ENCODE measurements at regions not wholly inside any gene's neighbourhood (a gene's known extent, or its start where the extent isn't known, plus 50 kb on each side); places are given as distances from the start of the nearest gene placed in this dataset.

GRCh38 chr20:57800791-57801430, 91.1 kb upstream of the PMEPA1 start:
- no peak for DNase-seq

- DNase-seq = no peak
These were observed 87.6 kb upstream of the PMEPA1 start for GRCh38 chr20:57797401-57797800.

- DNase-seq = no peak
These were observed 86.3 kb upstream of the PMEPA1 start for GRCh38 chr20:57795977-57796560.

GRCh38 chr20:57795342-57795697, 85.5 kb upstream of the PMEPA1 start:
- no peak for DNase-seq

- no peak for DNase-seq
These were observed 85.0 kb upstream of the PMEPA1 start for GRCh38 chr20:57794600-57795341.

GRCh38 chr20:57794036-57794435, 84.2 kb upstream of the PMEPA1 start:
- no peak for DNase-seq

DNA sequence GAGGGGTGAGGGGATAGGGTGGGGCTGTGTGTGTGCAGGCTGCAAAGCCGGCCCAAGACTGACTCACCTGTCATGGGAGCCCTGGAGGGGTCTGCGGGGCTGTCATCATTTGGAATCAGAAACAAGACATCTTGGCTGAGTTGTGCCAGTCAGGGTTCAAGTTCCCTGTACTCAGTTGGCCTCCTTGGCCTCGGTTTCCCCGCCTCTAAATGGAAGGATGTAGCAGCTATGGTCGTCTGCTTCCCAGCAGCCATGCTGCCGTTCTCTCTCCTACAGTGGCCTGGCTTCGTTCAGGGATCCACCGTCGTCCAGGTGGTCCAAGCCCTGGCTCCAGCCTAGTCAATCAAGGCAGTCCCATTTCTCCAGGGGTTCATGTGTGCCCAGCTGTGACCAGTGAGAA, 83.6 kb upstream of the PMEPA1 start:
- DNase-seq = no peak

DNA sequence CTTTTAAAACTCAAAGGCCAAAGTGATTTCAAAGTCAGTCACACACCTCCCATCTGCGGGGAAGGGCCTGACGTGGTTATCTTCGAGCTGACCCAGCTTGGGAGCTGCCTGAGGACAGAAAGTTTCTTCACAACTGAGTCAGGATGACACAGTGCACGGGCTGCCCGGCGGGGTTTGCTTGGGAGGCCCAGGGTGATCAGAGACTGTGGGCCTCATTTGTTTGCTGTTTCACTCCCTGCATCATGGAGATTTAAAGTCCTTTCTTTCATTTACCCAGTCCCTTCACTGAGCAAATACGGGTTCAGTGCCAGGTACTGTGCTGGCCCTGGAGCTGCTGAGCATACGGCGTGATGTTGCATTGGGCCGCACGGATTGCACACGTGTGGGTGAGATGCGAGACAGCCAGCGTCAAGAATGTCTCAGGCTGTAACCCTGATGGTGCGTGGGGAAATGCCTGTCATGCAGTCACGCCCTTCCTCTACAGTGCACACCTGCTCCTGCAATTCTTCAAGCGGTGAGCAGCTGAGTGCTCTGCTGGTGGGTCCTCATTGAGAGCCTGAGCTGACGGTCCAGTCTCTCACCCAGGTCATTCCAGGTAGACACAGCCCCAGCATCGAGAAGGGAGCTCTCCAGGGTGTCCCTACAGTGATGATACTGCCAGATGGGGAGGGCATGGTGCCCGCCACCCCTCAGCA, 82.7 kb upstream of the PMEPA1 start:
- DNase-seq = no peak

- DNase-seq = no peak
These were observed 82.2 kb upstream of the PMEPA1 start for GRCh38 chr20:57791966-57792365.

- DNase-seq = no peak
These were observed 81.6 kb upstream of the PMEPA1 start for GRCh38 chr20:57791178-57791962.

GRCh38 chr20:57790176-57790575, 80.4 kb upstream of the PMEPA1 start:
- DNase-seq = no peak

DNA sequence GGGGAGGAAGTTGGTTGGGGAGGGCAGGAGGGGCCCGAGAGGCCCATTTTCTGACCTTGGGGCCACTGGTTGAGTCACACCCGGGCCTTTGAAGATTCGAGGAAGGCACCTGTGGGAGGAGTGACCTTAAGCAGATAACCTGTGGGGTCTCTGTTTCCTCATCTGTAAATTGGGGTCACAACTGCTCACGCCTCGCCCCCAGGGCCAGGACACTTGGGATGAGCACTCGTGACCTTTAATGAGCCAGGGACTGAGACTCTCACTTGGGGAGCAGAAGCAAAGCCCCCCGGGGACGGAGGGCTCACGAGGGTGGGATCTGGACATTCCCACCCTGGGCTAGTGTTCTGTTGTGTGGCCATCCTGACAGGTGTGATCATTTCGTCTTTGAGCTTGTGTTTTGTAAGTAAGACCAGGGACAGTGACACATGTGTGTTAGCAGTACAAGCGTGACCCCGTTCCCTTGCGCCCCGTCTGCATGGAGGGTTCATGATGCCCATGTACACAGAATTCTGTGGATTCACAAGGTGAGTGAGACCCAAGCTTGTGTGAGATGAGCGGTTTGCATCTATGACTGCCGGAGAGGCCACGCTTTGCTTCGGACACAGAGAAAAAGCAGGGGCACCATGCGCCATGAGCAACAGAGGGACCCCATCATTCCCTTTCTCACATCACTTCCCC, 79.3 kb upstream of the PMEPA1 start:
- DNase-seq = no peak

- DNase-seq = no peak
These were observed 78.4 kb upstream of the PMEPA1 start for GRCh38 chr20:57787990-57788781.

- DNase-seq = no peak
These were observed 77.6 kb upstream of the PMEPA1 start for GRCh38 chr20:57787151-57787989.

DNA sequence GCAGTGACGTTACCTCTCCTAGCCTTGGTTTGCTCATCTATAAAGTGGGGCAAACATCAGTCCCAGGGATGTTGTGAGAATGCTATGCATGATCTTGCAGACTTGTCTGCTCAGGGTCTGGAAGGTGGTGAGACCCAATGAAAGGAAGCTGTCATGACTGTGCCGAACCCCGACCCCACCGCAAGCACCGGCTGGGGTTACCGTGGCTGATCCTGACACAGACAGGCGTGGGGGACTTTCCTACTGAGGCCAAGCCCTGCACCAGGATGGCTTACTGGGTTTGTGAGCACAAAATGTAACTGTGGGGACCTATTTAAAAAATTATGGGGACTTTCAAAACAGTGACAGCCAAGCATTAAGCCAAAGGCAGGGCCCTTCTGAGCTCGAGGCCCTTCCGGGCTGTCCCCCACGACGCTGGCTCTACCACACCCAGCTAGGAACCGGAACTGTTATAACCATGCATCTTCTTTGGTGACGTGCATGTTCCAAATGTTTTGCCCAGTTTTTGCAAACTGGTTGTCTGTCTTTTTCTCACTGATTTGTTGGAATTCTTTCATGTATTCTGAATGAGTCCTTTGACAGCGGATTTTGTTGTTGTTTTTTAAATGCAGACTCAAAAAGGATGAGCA, 76.6 kb upstream of the PMEPA1 start:
- no peak for DNase-seq

- DNase-seq = no peak
These were observed 75.9 kb upstream of the PMEPA1 start for GRCh38 chr20:57785720-57786119.

DNA sequence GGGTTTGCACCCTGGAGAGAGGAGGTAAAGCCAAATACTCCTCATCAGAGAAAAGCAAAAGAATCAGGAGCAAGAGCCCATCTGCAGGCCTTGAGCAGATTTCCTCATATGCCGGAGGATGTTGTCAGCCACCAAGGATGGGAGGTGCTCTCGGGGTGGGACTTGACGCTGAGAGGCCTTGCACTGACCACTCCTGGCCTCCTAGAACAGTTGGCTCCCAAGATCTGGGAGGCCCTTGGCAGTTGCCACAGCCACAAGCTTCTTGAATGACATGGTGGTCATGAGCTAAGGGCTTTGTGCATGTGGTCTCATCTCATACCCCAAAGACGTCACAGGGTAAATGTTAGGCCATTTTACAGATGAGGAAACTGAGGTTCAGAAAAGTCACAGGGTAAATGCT, 75.2 kb upstream of the PMEPA1 start:
- DNase-seq = no peak

DNA sequence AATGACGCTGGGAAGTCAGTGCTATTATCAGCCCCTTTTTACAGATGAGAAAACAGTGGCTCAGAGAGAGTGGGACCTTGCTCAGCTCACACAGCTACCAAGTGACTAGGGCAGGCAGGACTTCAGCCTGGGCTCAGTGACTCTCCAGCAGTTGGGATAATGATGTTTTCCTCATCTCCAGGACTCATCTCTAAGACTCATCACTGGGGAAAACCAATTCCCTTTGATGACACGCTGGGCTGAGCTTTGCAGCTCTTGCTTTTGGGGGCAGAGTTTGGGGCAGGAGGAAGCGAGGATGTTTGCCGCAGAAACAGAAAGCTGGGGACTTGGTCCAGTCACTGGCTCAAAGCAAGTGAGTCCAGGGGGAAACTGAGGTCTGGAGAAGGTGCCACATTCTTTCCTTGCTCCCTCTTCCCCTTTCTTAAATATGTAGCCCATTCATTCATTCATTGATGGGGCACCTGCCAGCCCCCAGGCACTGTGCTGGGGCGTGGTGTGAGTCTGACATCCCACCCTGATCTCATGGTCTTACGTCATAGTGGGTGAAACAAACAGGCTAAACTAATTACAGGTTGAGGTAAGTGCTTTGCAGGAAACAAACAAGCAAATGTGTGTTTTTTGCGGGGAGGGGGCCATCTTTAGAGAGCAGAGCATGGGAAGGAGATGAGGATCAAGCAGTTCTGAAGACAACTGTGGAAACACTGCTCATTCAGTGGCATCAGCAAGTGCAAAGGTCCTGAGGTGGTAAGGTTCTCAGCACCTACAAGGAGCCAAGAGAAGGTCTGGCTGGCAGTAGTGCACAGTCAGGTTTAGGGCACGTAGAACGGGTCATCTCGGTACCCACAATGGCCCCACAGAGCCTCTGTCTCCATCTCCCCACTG, 74.4 kb upstream of the PMEPA1 start:
- no peak for DNase-seq

DNA sequence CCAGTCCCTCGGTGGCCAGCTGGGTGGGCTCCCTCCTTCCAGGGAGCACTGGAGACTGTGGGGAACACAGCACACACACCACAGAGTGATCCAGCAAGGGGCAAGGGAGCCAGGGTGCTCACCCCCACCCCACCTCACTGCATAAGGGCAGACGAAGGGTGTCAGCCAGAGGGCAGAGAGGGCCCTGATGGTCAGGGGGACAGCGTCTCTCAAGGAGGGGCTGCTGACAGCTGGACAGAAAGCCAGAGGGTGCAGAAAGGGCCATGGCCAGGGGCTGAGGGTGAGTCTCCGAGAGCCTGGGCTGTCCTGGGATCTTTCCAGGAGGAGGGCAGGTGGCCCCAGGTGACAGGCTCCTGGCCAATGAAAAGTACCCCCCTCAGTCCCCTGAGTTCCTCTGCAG, 73.4 kb upstream of the PMEPA1 start:
- no peak for DNase-seq
